Naive thymus-derived CD8-positive, alpha-beta T cell (primary cell): ENCODE measurements at regions not wholly inside any gene's neighbourhood (a gene's known extent, or its start where the extent isn't known, plus 50 kb on each side); places are given as distances from the start of the nearest gene placed in this dataset.
"Not testable (repeated sequence)": the region's sequence is repeated elsewhere in the genome, so short reads cannot be mapped to it uniquely, and the experiment has no call there.

Experiments used
- ATAC-seq, 2 donors: fragments of 150-1000 bp; cut with Tn5 transposase in 1 of 2; sonication (Bioruptor Pico), chemical (Tn5 transposase) in 1 of 2; 1 replicate in 1 of 2; 2 replicates in 1 of 2; pipeline ENCODE4 v1.10.0; 2021; ENCODE audit warnings: mild to moderate bottlenecking in 2 of 2, moderate library complexity in 2 of 2
- POLR2A ChIA-PET: fragments of 350-600 bp; sonication (Branson Sonifier 250); formaldehyde crosslinking; loops from one replicate; lab custom pipeline; 2021; ENCODE audit warnings: antibody characterized with exemption; lab: Charles Lee
- DNase-seq, 10 donors: peaks; one replicate each; pipeline versions ENCODE4 v3.0.0 to v3.0.0-alpha.2; 2020 to 2022
- H3K27ac Mint-ChIP-seq, 10 donors: one replicate each; pipeline ENCODE4 v1.8.0; 2020 to 2022; ENCODE audit warnings: mild to moderate bottlenecking in 10 of 10, mixed read lengths in 10 of 10, moderate library complexity in 4 of 10, inconsistent platforms in 1 of 10
- H3K27me3 Mint-ChIP-seq, 5 donors: one replicate each; pipeline ENCODE4 v1.8.0; 2021 to 2022; ENCODE audit warnings: mixed read lengths in 5 of 5
- H3K36me3 Mint-ChIP-seq, 3 donors: one replicate each; pipeline ENCODE4 v1.8.0; 2020 to 2022; ENCODE audit warnings: mixed read lengths in 3 of 3, mild to moderate bottlenecking in 2 of 3, inconsistent platforms in 1 of 3
- H3K4me1 Mint-ChIP-seq, 4 donors: one replicate each; pipeline ENCODE4 v1.8.0; 2021 to 2022; ENCODE audit warnings: mixed read lengths in 4 of 4
- H3K4me3 Mint-ChIP-seq, 10 donors: one replicate each; pipeline ENCODE4 v1.8.0; 2020 to 2022; ENCODE audit warnings: mild to moderate bottlenecking in 10 of 10, mixed read lengths in 10 of 10, moderate library complexity in 6 of 10, inconsistent platforms in 1 of 10
- H3K9me3 Mint-ChIP-seq, 9 donors: one replicate each; pipeline ENCODE4 v1.8.0; 2020 to 2022; ENCODE audit warnings: mixed read lengths in 9 of 9, mild to moderate bottlenecking in 3 of 9, inconsistent platforms in 1 of 9, moderate library complexity in 1 of 9

- H3K4me3 Mint-ChIP-seq, H3K27me3 Mint-ChIP-seq, ATAC-seq, DNase-seq, POLR2A ChIA-PET, H3K4me1 Mint-ChIP-seq: not testable (repeated sequence)
- Mint-ChIP-seq H3K9me3 (peaks cover 4 to 39% (median 25%) of the 10 kb centered on the region in 9 donors), H3K27ac (peak overlapping the region in 1 of 10 donors; percentile 11), H3K36me3 (peaks cover 35 to 42% (median 36%) of the 10 kb centered on the region in 3 donors)
Measured at GRCh38 chr3:185306286-185306685, 52.4 kb upstream of the EHHADH start.

GRCh38 chr3:185306847-185307246 is 53.0 kb upstream of the EHHADH start:
- DNase-seq (no peak), ATAC-seq (no peak)
- peaks cover 0 to 3% (median 0%) of the 10 kb centered on the region in 4 donors for H3K4me1 Mint-ChIP-seq
- no peak overlapping the region for H3K4me3 Mint-ChIP-seq
- H3K36me3 Mint-ChIP-seq, result peaks cover 35 to 42% (median 36%) of the 10 kb centered on the region in 3 donors
- no peak overlapping the region for H3K27ac Mint-ChIP-seq
- POLR2A ChIA-PET, result no interaction called here
- H3K9me3 Mint-ChIP-seq, result peaks cover 4 to 44% (median 25%) of the 10 kb centered on the region in 9 donors
- peaks cover 0 to 4% (median 0%) of the 10 kb centered on the region in 5 donors for H3K27me3 Mint-ChIP-seq

GRCh38 chr3:185308126-185308754 is 54.4 kb upstream of the EHHADH start:
- POLR2A ChIA-PET, result no interaction called here
- Mint-ChIP-seq H3K4me1 (peaks cover 0 to 3% (median 0%) of the 10 kb centered on the region in 4 donors), H3K4me3 (no peak overlapping the region), H3K27ac (no peak overlapping the region), H3K36me3 (peaks cover 35 to 42% (median 36%) of the 10 kb centered on the region in 3 donors), H3K9me3 (peaks cover 4 to 44% (median 25%) of the 10 kb centered on the region in 9 donors), H3K27me3 (peaks cover 0 to 6% (median 0%) of the 10 kb centered on the region in 5 donors)
- DNase-seq (peak in 9 of 10 donors; percentile 9 to 61 (median 28)), ATAC-seq (no peak)

GRCh38 chr3:185309302-185309701 is 53.6 kb upstream of the MAP3K13 start:
- POLR2A ChIA-PET, result no interaction called here
- Mint-ChIP-seq H3K4me1 (peaks cover 0 to 3% (median 0%) of the 10 kb centered on the region in 4 donors), H3K9me3 (peaks cover 4 to 44% (median 25%) of the 10 kb centered on the region in 9 donors), H3K27me3 (peaks cover 0 to 10% (median 4%) of the 10 kb centered on the region in 5 donors), H3K27ac (no peak overlapping the region), H3K36me3 (peaks cover 35 to 45% (median 36%) of the 10 kb centered on the region in 3 donors), H3K4me3 (no peak overlapping the region)
- DNase-seq (no peak), ATAC-seq (no peak)

GRCh38 chr3:185309795-185310194 is 53.1 kb upstream of the MAP3K13 start:
- Mint-ChIP-seq H3K9me3 (peaks cover 4 to 44% (median 25%) of the 10 kb centered on the region in 9 donors), H3K27me3 (peaks cover 0 to 10% (median 4%) of the 10 kb centered on the region in 5 donors), H3K27ac (no peak overlapping the region), H3K4me3 (no peak overlapping the region), H3K4me1 (peaks cover 0 to 3% (median 0%) of the 10 kb centered on the region in 4 donors), H3K36me3 (peaks cover 34 to 41% (median 35%) of the 10 kb centered on the region in 3 donors)
- ATAC-seq (no peak), DNase-seq (no peak)
- POLR2A ChIA-PET, result no interaction called here

GRCh38 chr3:185311991-185312390 is 50.9 kb upstream of the MAP3K13 start:
- H3K9me3 Mint-ChIP-seq, result peaks cover 4 to 33% (median 22%) of the 10 kb centered on the region in 9 donors
- DNase-seq, result no peak
- H3K36me3 Mint-ChIP-seq, result peaks cover 20 to 28% (median 24%) of the 10 kb centered on the region in 3 donors
- H3K4me1 Mint-ChIP-seq, result peaks cover 0 to 4% (median 0%) of the 10 kb centered on the region in 4 donors
- POLR2A ChIA-PET, result no interaction called here
- peaks cover 0 to 9% (median 4%) of the 10 kb centered on the region in 5 donors for H3K27me3 Mint-ChIP-seq
- no peak for ATAC-seq
- H3K27ac Mint-ChIP-seq, result no peak overlapping the region
- H3K4me3 Mint-ChIP-seq, result no peak overlapping the region
